HFFc6 (cell line): ENCODE measurements at regions not wholly inside any gene's neighbourhood (a gene's known extent, or its start where the extent isn't known, plus 50 kb on each side); places are given as distances from the start of the nearest gene placed in this dataset.

Source experiments
- DNase-seq: peaks from one replicate; pipeline ENCODE4 v3.0.0-alpha.2; 2018
- H3K27ac Mint-ChIP-seq: 2 replicates; pipeline ENCODE4 v1.8.0; 2020; ENCODE audit warnings: mild to moderate bottlenecking, mixed read lengths
- H3K27me3 Mint-ChIP-seq: 2 replicates; pipeline ENCODE4 v1.8.0; 2021; ENCODE audit warnings: mild to moderate bottlenecking, moderate library complexity, mixed read lengths; ENCODE audit not compliant: insufficient read depth
- H3K36me3 Mint-ChIP-seq: 2 replicates; pipeline ENCODE4 v1.8.0; 2021; ENCODE audit warnings: low read depth, mixed read lengths
- H3K4me1 Mint-ChIP-seq: 2 replicates; pipeline ENCODE4 v1.8.0; 2020; ENCODE audit warnings: low read depth, mixed read lengths
- H3K4me3 Mint-ChIP-seq: 2 replicates; pipeline ENCODE4 v1.8.0; 2020; ENCODE audit warnings: mild to moderate bottlenecking, moderate library complexity, mixed read lengths
- H3K9me3 Mint-ChIP-seq: 2 replicates; pipeline ENCODE4 v1.8.0; 2020; ENCODE audit warnings: mild to moderate bottlenecking, mixed read lengths
- TF ChIP-seq, protein P1 (sequence below): fragments of 200-600 bp; sonication (generic); IDR thresholded peaks from 2 replicates; pipeline ENCODE4 v1.5.0; 2021; ENCODE audit warnings: antibody characterized with exemption, mild to moderate bottlenecking

- no peak for DNase-seq
- Mint-ChIP-seq H3K36me3 (no peaks in the 10 kb centered on the region), H3K27ac (no peak overlapping the region), H3K4me1 (no peaks in the 10 kb centered on the region), H3K4me3 (no peak overlapping the region), H3K9me3 (no peaks in the 10 kb centered on the region), H3K27me3 (peaks cover 2% of the 10 kb centered on the region; the same call in 1 of the 2 replicates)
- TF ChIP-seq, protein P1, sequence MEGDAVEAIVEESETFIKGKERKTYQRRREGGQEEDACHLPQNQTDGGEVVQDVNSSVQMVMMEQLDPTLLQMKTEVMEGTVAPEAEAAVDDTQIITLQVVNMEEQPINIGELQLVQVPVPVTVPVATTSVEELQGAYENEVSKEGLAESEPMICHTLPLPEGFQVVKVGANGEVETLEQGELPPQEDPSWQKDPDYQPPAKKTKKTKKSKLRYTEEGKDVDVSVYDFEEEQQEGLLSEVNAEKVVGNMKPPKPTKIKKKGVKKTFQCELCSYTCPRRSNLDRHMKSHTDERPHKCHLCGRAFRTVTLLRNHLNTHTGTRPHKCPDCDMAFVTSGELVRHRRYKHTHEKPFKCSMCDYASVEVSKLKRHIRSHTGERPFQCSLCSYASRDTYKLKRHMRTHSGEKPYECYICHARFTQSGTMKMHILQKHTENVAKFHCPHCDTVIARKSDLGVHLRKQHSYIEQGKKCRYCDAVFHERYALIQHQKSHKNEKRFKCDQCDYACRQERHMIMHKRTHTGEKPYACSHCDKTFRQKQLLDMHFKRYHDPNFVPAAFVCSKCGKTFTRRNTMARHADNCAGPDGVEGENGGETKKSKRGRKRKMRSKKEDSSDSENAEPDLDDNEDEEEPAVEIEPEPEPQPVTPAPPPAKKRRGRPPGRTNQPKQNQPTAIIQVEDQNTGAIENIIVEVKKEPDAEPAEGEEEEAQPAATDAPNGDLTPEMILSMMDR: no peak
These were observed 142.1 kb upstream of the DAB2 start for GRCh38 chr5:39566891-39567290.

- H3K4me1 Mint-ChIP-seq: no peaks in the 10 kb centered on the region
- peaks cover 5% of the 10 kb centered on the region for H3K27me3 Mint-ChIP-seq
- no peaks in the 10 kb centered on the region for H3K9me3 Mint-ChIP-seq
- TF ChIP-seq, protein P1: no peak
- DNase-seq: no peak
- H3K36me3 Mint-ChIP-seq: no peaks in the 10 kb centered on the region
- no peak overlapping the region for H3K4me3 Mint-ChIP-seq
- no peak overlapping the region for H3K27ac Mint-ChIP-seq
These were observed 141.2 kb upstream of the DAB2 start for GRCh38 chr5:39566029-39566428.

- TF ChIP-seq, protein P1: no peak
- DNase-seq: no peak
These were observed 136.6 kb upstream of the DAB2 start for GRCh38 chr5:39561421-39561820.

DNA sequence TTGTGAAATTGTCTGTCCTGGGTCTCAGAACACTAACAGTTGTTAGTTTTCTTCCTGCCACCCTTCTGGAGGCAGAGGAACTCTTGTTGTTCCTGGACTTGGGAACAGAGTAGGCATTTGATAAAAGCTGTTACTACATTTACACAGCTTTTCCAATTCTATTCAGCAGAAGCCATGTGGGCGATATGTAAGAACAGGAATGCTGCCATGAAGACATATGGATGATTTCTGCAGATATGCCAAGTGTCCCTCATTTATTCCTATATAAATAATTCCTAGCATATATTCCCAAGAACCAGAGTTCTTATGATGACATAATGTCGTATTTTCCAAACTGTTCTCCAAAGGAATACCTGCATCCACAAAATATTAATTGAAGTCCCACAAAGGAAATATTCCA is 135.9 kb upstream of the DAB2 start:
- H3K36me3 Mint-ChIP-seq: no peaks in the 10 kb centered on the region
- no peak overlapping the region for H3K27ac Mint-ChIP-seq
- no peaks in the 10 kb centered on the region for H3K9me3 Mint-ChIP-seq
- H3K27me3 Mint-ChIP-seq: peaks cover 12% of the 10 kb centered on the region
- H3K4me3 Mint-ChIP-seq: no peak overlapping the region
- DNase-seq: no peak
- TF ChIP-seq, protein P1: no peak
- no peaks in the 10 kb centered on the region for H3K4me1 Mint-ChIP-seq

More at GRCh38 chr5:39561421-39561820, 136.6 kb upstream of the DAB2 start:
- H3K36me3 Mint-ChIP-seq: no peaks in the 10 kb centered on the region
- peaks cover 10% of the 10 kb centered on the region for H3K27me3 Mint-ChIP-seq
- no peaks in the 10 kb centered on the region for H3K4me1 Mint-ChIP-seq
- no peak overlapping the region for H3K27ac Mint-ChIP-seq
- no peaks in the 10 kb centered on the region for H3K9me3 Mint-ChIP-seq
- H3K4me3 Mint-ChIP-seq: no peak overlapping the region

GRCh38 chr5:39559923-39560322 is 135.1 kb upstream of the DAB2 start:
- no peaks in the 10 kb centered on the region for H3K9me3 Mint-ChIP-seq
- peaks cover 9% of the 10 kb centered on the region for H3K27me3 Mint-ChIP-seq
- no peak overlapping the region for H3K27ac Mint-ChIP-seq
- no peak for DNase-seq
- TF ChIP-seq, protein P1: no peak
- no peaks in the 10 kb centered on the region for H3K36me3 Mint-ChIP-seq
- H3K4me1 Mint-ChIP-seq: no peaks in the 10 kb centered on the region
- H3K4me3 Mint-ChIP-seq: no peak overlapping the region

DNA sequence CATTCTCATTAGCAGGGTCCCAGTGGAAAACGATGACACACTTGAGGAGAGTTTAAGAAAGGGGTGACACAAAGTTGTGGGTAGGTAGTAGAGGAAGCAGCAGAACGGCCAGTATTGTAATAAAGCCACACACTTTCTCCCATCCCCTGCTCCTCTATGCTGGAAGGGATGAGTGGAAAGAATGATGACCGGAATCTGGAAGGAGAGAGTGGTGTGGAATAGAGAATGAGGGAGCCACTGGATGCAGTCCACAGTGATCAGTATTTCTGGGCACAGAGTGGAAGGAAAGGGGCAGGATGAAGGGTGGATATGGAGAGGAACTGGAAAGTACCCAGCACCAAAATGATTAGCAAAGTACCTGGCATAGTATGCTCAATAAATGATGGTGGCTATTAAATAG is 133.8 kb upstream of the DAB2 start:
- no peak for DNase-seq
- no peak overlapping the region for H3K27ac Mint-ChIP-seq
- H3K4me1 Mint-ChIP-seq: no peaks in the 10 kb centered on the region
- no peaks in the 10 kb centered on the region for H3K9me3 Mint-ChIP-seq
- no peak overlapping the region for H3K4me3 Mint-ChIP-seq
- TF ChIP-seq, protein P1: no peak
- no peaks in the 10 kb centered on the region for H3K36me3 Mint-ChIP-seq
- peaks cover 9% of the 10 kb centered on the region for H3K27me3 Mint-ChIP-seq
